GM18870 (cell line): ENCODE measurements at regions not wholly inside any gene's neighbourhood (a gene's known extent, or its start where the extent isn't known, plus 50 kb on each side); places are given as distances from the start of the nearest gene placed in this dataset.

Source experiments
- ATAC-seq: cut with Tn5 transposase; IDR thresholded peaks from one replicate; pipeline ENCODE4 v1.9.1; 2021; ENCODE audit warnings: moderate library complexity; ENCODE audit not compliant: unreplicated experiment

- no peak for ATAC-seq
These were observed 104.8 kb upstream of the CCDC68 start for GRCh38 chr18:55064073-55064472.

DNA sequence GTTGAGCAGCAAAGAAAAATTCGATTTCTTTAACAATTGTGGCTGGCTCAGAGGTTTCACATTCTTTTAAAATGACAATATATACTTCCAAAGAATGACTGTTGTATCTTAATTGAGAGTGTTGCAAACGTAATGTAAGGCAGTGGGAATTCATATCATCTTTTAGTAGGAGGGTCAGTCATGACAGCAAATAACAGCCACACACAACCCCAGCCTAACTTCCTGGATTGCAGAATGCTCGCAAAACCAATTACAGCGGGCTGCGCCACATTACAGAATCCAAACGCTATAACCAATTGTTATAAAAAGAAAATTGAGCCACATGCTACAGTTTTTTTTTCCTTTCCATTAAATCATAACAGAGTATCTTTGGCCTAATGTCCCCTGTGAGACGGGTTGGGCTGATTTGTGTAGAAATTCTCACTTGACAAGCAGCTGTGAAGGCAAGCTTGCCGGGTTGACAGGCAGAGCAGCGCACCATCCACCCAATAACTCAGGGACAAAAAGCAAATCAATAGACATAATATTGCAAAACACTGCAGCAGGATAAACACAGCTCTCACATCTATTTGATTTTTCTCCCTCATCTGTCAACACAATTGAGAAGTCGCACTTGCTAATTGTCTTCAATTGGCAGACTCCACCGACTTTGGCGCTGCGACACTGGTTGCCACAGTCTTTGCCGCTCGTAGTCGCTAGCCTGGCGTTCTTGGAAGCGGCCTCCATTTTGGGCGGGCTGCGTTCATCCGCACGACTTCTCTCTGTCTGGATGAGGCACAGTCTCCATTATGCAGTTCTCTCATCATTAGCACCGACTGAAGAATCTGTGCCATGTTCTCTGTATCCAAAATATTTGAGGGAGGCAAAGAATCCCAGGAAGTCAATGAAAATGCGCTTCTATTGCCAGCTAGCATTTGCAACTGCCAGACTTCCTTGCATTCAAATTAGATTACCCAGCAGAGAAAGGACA is 95.0 kb upstream of the CCDC68 start:
- ATAC-seq, result no peak

- ATAC-seq, result no peak
These were observed 89.6 kb upstream of the CCDC68 start for GRCh38 chr18:55048892-55049291.

DNA sequence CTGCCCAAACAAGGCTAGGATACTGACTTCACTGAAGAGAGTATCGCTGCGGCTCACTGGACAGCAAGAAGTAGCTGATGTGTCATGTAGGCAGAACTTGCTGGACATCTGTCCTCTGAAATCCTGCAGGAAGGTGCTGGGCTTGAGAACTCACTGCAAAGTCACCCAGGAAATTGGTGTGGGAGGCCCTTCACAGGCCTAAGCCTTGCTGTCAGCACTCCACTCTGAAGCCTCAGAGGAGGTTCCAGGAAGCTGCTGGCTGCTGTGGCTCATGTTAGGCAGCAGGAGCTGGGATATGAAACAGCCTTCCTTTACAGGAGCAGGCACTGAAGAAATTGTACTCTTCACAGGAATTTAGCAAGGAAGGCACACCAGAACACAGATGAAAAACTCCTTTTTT is 88.3 kb upstream of the CCDC68 start:
- no peak for ATAC-seq

DNA sequence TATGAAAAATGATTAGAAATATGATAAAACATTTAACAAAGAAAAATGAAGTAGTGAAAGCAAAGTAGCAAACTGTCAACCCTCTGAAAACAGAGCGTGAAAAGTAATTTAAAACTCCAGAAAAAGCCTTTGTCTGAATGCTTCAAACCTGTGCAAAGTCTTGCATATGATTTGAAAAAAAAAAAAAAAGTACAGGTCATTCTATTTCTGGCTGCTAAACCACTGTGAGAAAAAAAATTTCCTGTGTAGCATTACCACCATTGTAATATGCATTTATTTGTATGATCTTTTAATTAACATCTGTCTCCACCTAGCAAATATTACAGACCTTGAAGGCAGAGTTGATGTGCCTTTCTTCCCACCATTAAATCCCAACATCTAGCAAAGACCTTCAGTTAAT is 82.1 kb upstream of the CCDC68 start:
- no peak for ATAC-seq

DNA sequence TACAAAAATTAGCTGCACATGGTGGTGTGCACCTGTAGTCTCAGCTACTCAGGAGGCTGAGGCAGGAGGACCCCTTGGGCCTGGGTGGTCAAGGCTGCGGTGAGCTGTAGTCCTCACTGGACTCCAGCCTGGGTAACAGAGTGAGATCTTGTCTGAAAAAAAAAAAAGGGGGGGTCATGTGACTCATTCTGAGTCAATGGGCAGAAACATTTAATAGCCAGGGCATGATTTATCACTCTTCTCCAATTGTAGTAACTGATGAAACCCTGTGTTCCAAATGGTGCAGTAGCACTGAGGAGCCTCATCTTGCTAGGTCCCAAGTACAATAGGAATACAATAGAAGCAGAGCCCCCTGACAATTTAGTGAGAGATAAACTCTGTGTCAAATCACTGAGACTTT is 78.9 kb upstream of the CCDC68 start:
- ATAC-seq, result no peak

- ATAC-seq, result no peak
These were observed 75.5 kb upstream of the CCDC68 start for GRCh38 chr18:55034742-55035141.

DNA sequence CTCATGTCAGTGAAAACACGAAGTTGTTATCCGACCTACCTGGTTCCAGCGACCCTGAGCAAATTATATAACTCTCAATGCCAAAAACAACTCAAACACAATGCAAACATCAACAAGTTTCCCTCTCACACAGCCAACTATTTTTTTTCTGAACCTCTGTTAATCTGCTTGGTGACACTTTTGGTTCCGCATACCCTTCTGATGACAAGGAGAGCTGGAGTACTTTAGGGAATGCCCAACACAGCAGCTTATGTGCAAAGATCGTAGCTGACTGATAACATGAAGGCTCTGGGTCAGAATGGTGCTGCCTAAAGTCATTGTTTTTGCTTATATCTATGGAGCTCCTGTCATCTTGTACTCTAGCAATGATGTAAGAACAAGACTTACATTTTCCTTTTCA is 72.7 kb upstream of the CCDC68 start:
- ATAC-seq, result no peak

DNA sequence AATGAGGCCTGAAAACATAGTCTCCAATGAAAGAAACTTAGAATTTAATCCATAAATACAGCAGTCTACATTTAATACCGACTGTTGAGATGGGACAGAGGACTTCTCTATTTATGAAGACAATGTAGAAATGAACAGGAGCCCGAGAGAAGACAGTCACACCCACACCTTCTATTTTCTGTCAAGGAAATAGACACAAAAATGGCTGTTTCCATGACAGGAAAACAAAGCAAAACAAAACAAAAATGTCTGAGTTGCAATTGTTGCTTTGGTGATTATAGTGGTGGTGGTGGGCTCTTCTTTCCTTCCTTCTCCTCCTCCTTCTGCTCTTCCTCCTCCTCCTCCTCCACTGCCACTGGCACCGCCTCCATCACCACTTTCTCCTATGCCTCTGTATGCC is 72.3 kb upstream of the CCDC68 start:
- ATAC-seq, result no peak

GRCh38 chr18:55031164-55031563 is 71.9 kb upstream of the CCDC68 start:
- no peak for ATAC-seq

GRCh38 chr18:55024564-55024963 is 65.3 kb upstream of the CCDC68 start:
- no peak for ATAC-seq

GRCh38 chr18:55018602-55019001 is 59.3 kb upstream of the CCDC68 start:
- no peak for ATAC-seq

- ATAC-seq, result no peak
These were observed 54.8 kb upstream of the CCDC68 start for GRCh38 chr18:55014095-55014494.

GRCh38 chr18:55013685-55014084 is 54.4 kb upstream of the CCDC68 start:
- no peak for ATAC-seq

- no peak for ATAC-seq
These were observed 53.8 kb upstream of the CCDC68 start for GRCh38 chr18:55013086-55013485.

- ATAC-seq, result no peak
These were observed 52.7 kb upstream of the CCDC68 start for GRCh38 chr18:55012008-55012407.
